K562 (cell line): ENCODE measurements at regions not wholly inside any gene's neighbourhood (a gene's known extent, or its start where the extent isn't known, plus 50 kb on each side); places are given as distances from the start of the nearest gene placed in this dataset.

Experiments used
- ATAC-seq: fragments of 200-7000 bp; cut with Tn5 transposase; 3 replicates; pipeline ENCODE4 v1.9.1; 2020; ENCODE audit warnings: moderate library complexity
- BruUV-seq: library from RNA; stranded (reverse); fragments of 400-500 nt; replicated peaks from 2 replicates; lab custom pipeline; 2021; lab: Mats Ljungman, UMichigan
- CTCF ChIA-PET: fragments of 300-600 bp; formaldehyde crosslinking; extraction: SDS; loops from one replicate; lab custom pipeline; 2021; ENCODE audit warnings: low intra/inter-chr PET ratio; lab: Yijun Ruan, JAX
- POLR2A ChIA-PET: fragments of 300-600, 350-650 bp; sonication (Branson Sonifier 250); formaldehyde crosslinking; extraction: SDS; loops from one replicate; lab custom pipeline; 2021; ENCODE audit warnings: antibody characterized with exemption, inconsistent platforms; lab: Yijun Ruan, JAX
- DNase-seq, 4 experiments: peaks; one replicate each; pipeline versions ENCODE4 v3.0.0 to v3.0.0-alpha.2; 2011 to 2018; ENCODE audit warnings: low spot score in 3 of 4, mixed read lengths in 3 of 4; ENCODE audit errors: extremely low read depth in 1 of 4
- FAIRE-seq: peaks from 2 replicates; lab custom pipeline; 2011; peaks lifted over from hg19 to GRCh38; lab: Jason Lieb, UNC
- H2AFZ ChIP-seq: 2 replicates; pipeline ENCODE4 v1.6.0; 2011; ENCODE audit warnings: low read depth, low read length, control low read depth, inconsistent platforms
- H3K27ac ChIP-seq: fragments of 200-600 bp; 3 replicates; pipeline ENCODE4 v1.8.0; 2011; ENCODE audit warnings: low read depth, mild to moderate bottlenecking, control low read depth, inconsistent platforms, low read length, moderate library complexity, mixed read lengths; ENCODE audit errors: extremely low read depth
- H3K27me3 ChIP-seq, 2 experiments: fragments of 300-600 bp in 1 of 2; 2 replicates in 1 of 2; 3 replicates in 1 of 2; pipeline versions ENCODE4 v1.6.0 to v1.8.0; 2011; ENCODE audit warnings: inconsistent platforms in 2 of 2, low read length in 2 of 2, mild to moderate bottlenecking in 1 of 2, mixed read lengths in 1 of 2, moderate library complexity in 1 of 2; ENCODE audit not compliant: control insufficient read depth in 2 of 2, insufficient read depth in 2 of 2
- H3K36me3 ChIP-seq: fragments of 300-600 bp; 3 replicates; pipeline ENCODE4 v1.8.0; 2011; ENCODE audit warnings: mild to moderate bottlenecking, low read length, inconsistent platforms; ENCODE audit not compliant: control insufficient read depth, insufficient read depth
- H3K4me1 ChIP-seq, 2 experiments: fragments of 200-600 bp in 1 of 2; replicated peaks in 1 of 2; 2 replicates in 1 of 2; 3 replicates in 1 of 2; pipeline versions ENCODE4 v1.5.1 to v1.8.0; 2011; ENCODE audit warnings: inconsistent platforms in 2 of 2, low read length in 2 of 2, mild to moderate bottlenecking in 1 of 2, mixed read lengths in 1 of 2, moderate library complexity in 1 of 2; ENCODE audit not compliant: control insufficient read depth in 2 of 2, insufficient read depth in 2 of 2
- H3K4me2 ChIP-seq: 2 replicates; pipeline ENCODE4 v1.6.1; 2011; ENCODE audit warnings: low read length, control low read depth, inconsistent platforms, mixed read lengths; ENCODE audit not compliant: insufficient read depth
- H3K4me3 ChIP-seq: fragments of 200-600 bp; sonication (generic), shearing (Covaris generic); 2 replicates; pipeline ENCODE4 v1.5.1; 2016; ENCODE audit warnings: control low read depth, inconsistent platforms
- H3K79me2 ChIP-seq: fragments of 200-600 bp; 3 replicates; pipeline ENCODE4 v1.8.0; 2011; ENCODE audit warnings: low read length, inconsistent platforms; ENCODE audit not compliant: control insufficient read depth, insufficient read depth
- H3K9ac ChIP-seq, 2 experiments: 2 replicates each; pipeline versions ENCODE4 v1.6.0 to v1.6.1; 2011; ENCODE audit warnings: low read depth in 2 of 2, low read length in 2 of 2, control low read depth in 1 of 2, inconsistent platforms in 1 of 2, mild to moderate bottlenecking in 1 of 2, mixed read lengths in 1 of 2; ENCODE audit not compliant: insufficient read depth in 1 of 2
- H3K9me1 ChIP-seq: one replicate; pipeline ENCODE4 v1.6.0; 2011; ENCODE audit warnings: inconsistent platforms, mild to moderate bottlenecking, low read length, moderate library complexity; ENCODE audit not compliant: control insufficient read depth, insufficient read depth
- H3K9me3 ChIP-seq: replicated peaks from 2 replicates; pipeline ENCODE4 v1.5.1; 2011; ENCODE audit warnings: low read depth, low read length, inconsistent platforms; ENCODE audit not compliant: control insufficient read depth, insufficient read depth
- H4K20me1 ChIP-seq: replicated peaks from 2 replicates; pipeline ENCODE4 v1.6.1; 2011; ENCODE audit warnings: low read length, inconsistent platforms, mixed read lengths; ENCODE audit not compliant: control insufficient read depth, insufficient read depth
- CHAMP1 ChIP-seq: fragments of 450-650 bp; IDR thresholded peaks from 2 replicates; pipeline ENCODE4 v1.6.1; 2016; ENCODE audit warnings: mild to moderate bottlenecking
- E2F4 ChIP-seq: sonication (generic); formaldehyde crosslinking; IDR thresholded peaks from 2 replicates; pipeline ENCODE4 v1.8.0; 2022; ENCODE audit warnings: mild to moderate bottlenecking, low read depth, missing genetic modification reagents
- ESRRB ChIP-seq: fragments of 250-450 bp; sonication (Bioruptor Pico); IDR thresholded peaks from 2 replicates; pipeline ENCODE4 v1.5.0; 2020; ENCODE audit warnings: mild to moderate bottlenecking, moderate library complexity, borderline replicate concordance
- HDAC3 ChIP-seq: fragments of 450-650 bp; IDR thresholded peaks from 2 replicates; pipeline ENCODE4 v1.6.1; 2018; ENCODE audit warnings: borderline replicate concordance, mild to moderate bottlenecking, moderate library complexity; ENCODE audit not compliant: partially characterized antibody
- POLR3A ChIP-seq: IDR thresholded peaks from 2 replicates; pipeline ENCODE4 v1.6.1; 2011; ENCODE audit warnings: borderline replicate concordance, mild to moderate bottlenecking, moderate library complexity; ENCODE audit not compliant: insufficient read length, insufficient read depth; ENCODE audit errors: extremely low read depth
- RAD51 ChIP-seq: fragments of 450-650 bp; IDR thresholded peaks from 2 replicates; pipeline ENCODE4 v1.7.1; 2016; ENCODE audit warnings: low read depth, mild to moderate bottlenecking, borderline replicate concordance
- SAFB ChIP-seq: fragments of 200-400 bp; formaldehyde crosslinking; IDR thresholded peaks from 2 replicates; pipeline ENCODE4 v1.6.1; 2017; ENCODE audit warnings: low read depth, low read length, borderline replicate concordance
- SFPQ ChIP-seq: fragments of 200-400 bp; formaldehyde crosslinking; IDR thresholded peaks from 2 replicates; pipeline ENCODE4 v1.6.1; 2017; ENCODE audit warnings: mild to moderate bottlenecking, low read depth, low read length, moderate library complexity
- SRSF9 ChIP-seq: fragments of 200-400 bp; formaldehyde crosslinking; IDR thresholded peaks from 2 replicates; pipeline ENCODE4 v1.6.1; 2017; ENCODE audit warnings: low read depth, low read length, borderline replicate concordance
- TAF7 ChIP-seq: fragments of 450-650 bp; IDR thresholded peaks from 2 replicates; pipeline ENCODE4 v1.6.1; 2016; ENCODE audit warnings: missing genetic modification characterization, missing compliant biosample characterization
- THRA ChIP-seq: fragments of 450-650 bp; IDR thresholded peaks from 2 replicates; pipeline ENCODE4 v1.6.1; 2017; ENCODE audit warnings: mild to moderate bottlenecking, moderate library complexity
- YBX1 ChIP-seq: fragments of 450-650 bp; IDR thresholded peaks from 2 replicates; pipeline ENCODE4 v1.7.1; 2016; ENCODE audit warnings: mild to moderate bottlenecking
- ZC3H4 ChIP-seq: sonication (generic); formaldehyde crosslinking; IDR thresholded peaks from 2 replicates; pipeline ENCODE4 v1.9.0; 2021; ENCODE audit warnings: missing genetic modification reagents, borderline replicate concordance
- ZNF143 ChIP-seq: sonication (generic); formaldehyde crosslinking; IDR thresholded peaks from 2 replicates; pipeline ENCODE4 v1.9.0; 2022; ENCODE audit warnings: mild to moderate bottlenecking, missing genetic modification reagents
- ZNF23 ChIP-seq: fragments of 250-450 bp; sonication (Bioruptor Pico); IDR thresholded peaks from 2 replicates; pipeline ENCODE4 v1.4.0; 2020; ENCODE audit warnings: mild to moderate bottlenecking
- ZNF583 ChIP-seq: fragments of 250-450 bp; sonication (Bioruptor Pico); IDR thresholded peaks from 2 replicates; pipeline ENCODE4 v1.4.0; 2020
- WGBS: fragments of 100-300 bp; shearing (Covaris generic); methylation state at CpG from one replicate; pipeline ENCODE4 v1.1.6; 2016; ENCODE audit warnings: low coverage, mixed read lengths; ENCODE audit not compliant: insufficient coverage; ENCODE audit errors: missing lambda C conversion rate; 5-methylcytosine and 5-hydroxymethylcytosine counted together
- in situ Hi-C: fragments of 300-500 bp; cut with MboI; formaldehyde crosslinking; loops from 4 replicates; pipeline ENCODE4 v1.15.0; 2018; ENCODE audit warnings: inconsistent platforms, mixed read lengths
- intact Hi-C: fragments of 100-400 bp; cut with micrococcal nuclease; formaldehyde crosslinking; loops from 2 replicates; pipeline ENCODE4 v1.14.2; 2022

GRCh38 chr1:201708691-201709090 is 120.3 kb upstream of the IPO9 start:
- WGBS: 18% methylated on average over 5 of the region's 5 CpGs
- in situ Hi-C loops (loop anchor here (5.0 kb wide), 1 partner anchor 146 kb away; no protein-coding TSS in a partner anchor), intact Hi-C loops (loop anchor here (1.0 kb wide), 1 partner anchor 85 kb away; no protein-coding TSS in a partner anchor)
- Histone ChIP-seq H3K79me2 (no peaks in the 10 kb centered on the region), H3K9me1 (no peaks in the 10 kb centered on the region), H3K27me3 (peaks cover 0 to 4% of the 10 kb centered on the region in 2 experiments; a peak in 1 of 5 replicates), H3K4me1 (peaks cover 14 to 18% of the 10 kb centered on the region in 2 experiments), H3K4me2 (no peak overlapping the region), H3K4me3 (no peak overlapping the region), H3K9ac (no peak overlapping the region), H3K27ac (no peak overlapping the region), H3K36me3 (peaks cover 3% of the 10 kb centered on the region; the same call in 1 of the 3 replicates), H2AFZ (no peak overlapping the region), H3K9me3 (no peaks in the 10 kb centered on the region), H4K20me1 (0 out of 2 replicates have a peak, but pooled peaks cover 6% of the 10 kb centered on the region)
- DNase-seq: no peak
- BruUV-seq: no TSS peak
- CTCF ChIA-PET: interaction anchor here (0.5 to 7.1 kb wide), 5 partner anchors 75 to 383 kb away, joined by 4 to 138 read pairs (median 6); no protein-coding TSS in a partner anchor
- no peak for FAIRE-seq
- ATAC-seq: no peak
- POLR2A ChIA-PET: interaction anchor here (0.5 to 1.6 kb wide), 6 partner anchors 10 to 435 kb away, joined by 3 to 4 read pairs (median 3); no protein-coding TSS in a partner anchor
- TF ChIP-seq TAF7 (tag) (no peak), E2F4 (CRISPR knock-in tag) (no peak), ZC3H4 (CRISPR knock-in tag) (no peak), SRSF9 (no peak), SAFB (no peak), ZNF23 (CRISPR knock-in tag) (no peak), RAD51 (no peak), ESRRB (CRISPR knock-in tag) (no peak), THRA (no peak), POLR3A (no peak), YBX1 (no peak), SFPQ (no peak), ZNF143 (CRISPR knock-in tag) (no peak), CHAMP1 (no peak), ZNF583 (CRISPR knock-in tag) (no peak), HDAC3 (no peak)
